Loucy (cell line): ENCODE measurements at regions not wholly inside any gene's neighbourhood (a gene's known extent, or its start where the extent isn't known, plus 50 kb on each side); places are given as distances from the start of the nearest gene placed in this dataset.

Experiments
- EZH2phosphoT487 ChIP-seq: fragments of 200-600 bp; IDR thresholded peaks from 2 replicates; pipeline ENCODE4 v1.6.1; 2018; ENCODE audit warnings: antibody characterized with exemption, mild to moderate bottlenecking, moderate library complexity, borderline replicate concordance
- TF ChIP-seq, protein P1 (sequence below): fragments of 200-600 bp; sonication (generic); conservative IDR thresholded peaks from 2 replicates; pipeline ENCODE4 v1.5.1; 2014; ENCODE audit warnings: mild to moderate bottlenecking, antibody characterized with exemption, low read length

DNA sequence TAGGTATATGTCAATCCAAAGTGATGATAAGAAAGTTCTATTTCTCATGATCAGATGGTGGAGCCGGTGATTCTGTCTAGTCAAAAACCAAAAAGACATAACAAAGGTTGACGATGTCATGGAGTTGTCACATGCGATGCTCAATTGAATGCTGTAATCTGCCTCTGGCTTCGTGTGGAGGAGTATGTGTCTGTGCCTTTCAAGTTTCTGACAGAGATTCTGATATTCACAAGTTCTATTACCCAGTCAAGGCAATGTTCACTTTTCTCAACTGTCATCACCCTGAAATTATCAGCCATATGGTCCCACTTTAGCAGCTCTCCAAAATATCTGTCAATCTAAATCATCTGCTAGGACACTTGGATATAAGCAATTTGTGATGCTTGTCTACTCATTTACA lies 367.6 kb upstream of the PRR20A start:
- TF ChIP-seq, protein P1, sequence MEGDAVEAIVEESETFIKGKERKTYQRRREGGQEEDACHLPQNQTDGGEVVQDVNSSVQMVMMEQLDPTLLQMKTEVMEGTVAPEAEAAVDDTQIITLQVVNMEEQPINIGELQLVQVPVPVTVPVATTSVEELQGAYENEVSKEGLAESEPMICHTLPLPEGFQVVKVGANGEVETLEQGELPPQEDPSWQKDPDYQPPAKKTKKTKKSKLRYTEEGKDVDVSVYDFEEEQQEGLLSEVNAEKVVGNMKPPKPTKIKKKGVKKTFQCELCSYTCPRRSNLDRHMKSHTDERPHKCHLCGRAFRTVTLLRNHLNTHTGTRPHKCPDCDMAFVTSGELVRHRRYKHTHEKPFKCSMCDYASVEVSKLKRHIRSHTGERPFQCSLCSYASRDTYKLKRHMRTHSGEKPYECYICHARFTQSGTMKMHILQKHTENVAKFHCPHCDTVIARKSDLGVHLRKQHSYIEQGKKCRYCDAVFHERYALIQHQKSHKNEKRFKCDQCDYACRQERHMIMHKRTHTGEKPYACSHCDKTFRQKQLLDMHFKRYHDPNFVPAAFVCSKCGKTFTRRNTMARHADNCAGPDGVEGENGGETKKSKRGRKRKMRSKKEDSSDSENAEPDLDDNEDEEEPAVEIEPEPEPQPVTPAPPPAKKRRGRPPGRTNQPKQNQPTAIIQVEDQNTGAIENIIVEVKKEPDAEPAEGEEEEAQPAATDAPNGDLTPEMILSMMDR = no peak
- TF ChIP-seq EZH2phosphoT487 = no peak
